OCI-LY3 (cell line): ENCODE measurements at regions not wholly inside any gene's neighbourhood (a gene's known extent, or its start where the extent isn't known, plus 50 kb on each side); places are given as distances from the start of the nearest gene placed in this dataset.

Source experiments
- CTCF ChIP-seq: fragments of 200-600, 300-600 bp; sonication (generic); IDR thresholded peaks from 2 replicates; pipeline ENCODE4 v1.5.1; 2014; ENCODE audit warnings: antibody characterized with exemption, low read length, low read depth
- EZH2phosphoT487 ChIP-seq: fragments of 200-600 bp; shearing (Covaris generic); IDR thresholded peaks from 2 replicates; pipeline ENCODE4 v1.6.1; 2018; ENCODE audit warnings: antibody characterized with exemption, mixed run types, low read depth

DNA sequence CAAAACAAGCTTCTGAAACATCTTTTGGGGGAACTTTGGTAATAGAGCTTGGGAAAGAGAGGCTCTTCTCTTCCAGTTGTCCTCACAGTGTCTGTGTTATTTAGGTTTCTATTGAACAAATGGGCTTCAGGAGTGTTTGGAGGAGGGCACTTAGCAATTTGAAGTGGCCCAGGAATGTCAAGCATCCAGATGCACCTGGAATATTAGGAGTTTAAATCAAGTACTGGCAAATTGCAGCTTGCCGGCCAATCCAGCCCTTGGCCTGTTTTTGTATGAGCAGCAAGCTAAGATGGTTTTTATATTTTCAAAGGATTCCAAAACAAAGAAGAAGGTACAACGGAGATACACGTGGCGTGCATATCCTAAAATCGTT, 94.7 kb downstream of the CCDC185 start:
- TF ChIP-seq CTCF (no peak), EZH2phosphoT487 (no peak)
